SK-N-SH (cell line): ENCODE measurements at regions not wholly inside any gene's neighbourhood (a gene's known extent, or its start where the extent isn't known, plus 50 kb on each side); places are given as distances from the start of the nearest gene placed in this dataset.

ENCODE experiments used
- ELF1 ChIP-seq: IDR thresholded peaks from 2 replicates; pipeline ENCODE4 v1.4.0; 2012
- EP300 ChIP-seq, 2 experiments: IDR thresholded peaks; 2 replicates each; pipeline versions ENCODE4 v1.4.0 to v1.6.1; 2012; ENCODE audit warnings: borderline replicate concordance in 1 of 2, low read depth in 1 of 2, low read length in 1 of 2
- EZH2phosphoT487 ChIP-seq: fragments of 200-600 bp; sonication (generic); IDR thresholded peaks from 2 replicates; pipeline ENCODE4 v1.6.1; 2017; ENCODE audit warnings: low read depth, mixed run types, mild to moderate bottlenecking, antibody characterized with exemption, moderate library complexity, borderline replicate concordance
- RAD21 ChIP-seq: IDR thresholded peaks from 2 replicates; pipeline ENCODE4 v1.6.1; 2012; ENCODE audit warnings: mild to moderate bottlenecking, low read length
- YY1 ChIP-seq: IDR thresholded peaks from 2 replicates; pipeline ENCODE4 v1.4.0; 2012; ENCODE audit warnings: low read depth, mild to moderate bottlenecking
- TF ChIP-seq, protein P1 (sequence below): fragments of 200-600 bp; sonication (generic); IDR thresholded peaks from 2 replicates; pipeline ENCODE4 v1.6.1; 2017; ENCODE audit warnings: antibody characterized with exemption, mild to moderate bottlenecking, moderate library complexity

DNA sequence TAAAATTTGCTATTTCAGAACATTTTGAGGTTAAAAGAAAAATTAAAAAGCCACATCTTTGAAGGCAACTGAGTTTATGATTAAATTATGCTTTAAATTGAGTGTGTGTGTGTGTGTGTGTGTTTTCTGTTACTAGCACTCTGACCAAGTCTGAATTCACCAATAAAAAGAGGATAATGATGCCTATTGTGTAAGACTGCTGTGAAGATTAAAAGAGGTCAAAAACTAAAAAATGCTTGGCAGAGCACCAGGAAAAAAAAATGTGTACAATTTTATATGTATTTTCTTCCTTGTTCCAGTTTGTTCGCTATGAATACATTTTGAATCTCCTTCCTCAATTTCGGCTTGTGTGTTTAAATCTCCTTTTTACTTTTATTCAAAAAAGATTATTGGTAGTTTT is 316.6 kb upstream of the MAGI2 start:
- TF ChIP-seq EZH2phosphoT487 = no peak
- TF ChIP-seq, protein P1, sequence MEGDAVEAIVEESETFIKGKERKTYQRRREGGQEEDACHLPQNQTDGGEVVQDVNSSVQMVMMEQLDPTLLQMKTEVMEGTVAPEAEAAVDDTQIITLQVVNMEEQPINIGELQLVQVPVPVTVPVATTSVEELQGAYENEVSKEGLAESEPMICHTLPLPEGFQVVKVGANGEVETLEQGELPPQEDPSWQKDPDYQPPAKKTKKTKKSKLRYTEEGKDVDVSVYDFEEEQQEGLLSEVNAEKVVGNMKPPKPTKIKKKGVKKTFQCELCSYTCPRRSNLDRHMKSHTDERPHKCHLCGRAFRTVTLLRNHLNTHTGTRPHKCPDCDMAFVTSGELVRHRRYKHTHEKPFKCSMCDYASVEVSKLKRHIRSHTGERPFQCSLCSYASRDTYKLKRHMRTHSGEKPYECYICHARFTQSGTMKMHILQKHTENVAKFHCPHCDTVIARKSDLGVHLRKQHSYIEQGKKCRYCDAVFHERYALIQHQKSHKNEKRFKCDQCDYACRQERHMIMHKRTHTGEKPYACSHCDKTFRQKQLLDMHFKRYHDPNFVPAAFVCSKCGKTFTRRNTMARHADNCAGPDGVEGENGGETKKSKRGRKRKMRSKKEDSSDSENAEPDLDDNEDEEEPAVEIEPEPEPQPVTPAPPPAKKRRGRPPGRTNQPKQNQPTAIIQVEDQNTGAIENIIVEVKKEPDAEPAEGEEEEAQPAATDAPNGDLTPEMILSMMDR = no peak
- no peak for TF ChIP-seq YY1
- no peak for TF ChIP-seq ELF1
- TF ChIP-seq RAD21 = no peak
- no peak for TF ChIP-seq EP300 (IDR thresholded peaks at IDR 0.05; ENCODE audit: borderline replicate concordance in 1 of 2, low read depth in 1 of 2, low read length in 1 of 2)
